NOMO-1 treated with DMSO at 0.1 percent for 48 hours (cell line): ENCODE measurements at regions not wholly inside any gene's neighbourhood (a gene's known extent, or its start where the extent isn't known, plus 50 kb on each side); places are given as distances from the start of the nearest gene placed in this dataset.
A peak's percentile ranks its signal among the peaks of the same experiment; 100 is the strongest.

Source experiments
- DNase-seq: peaks from one replicate; lab custom pipeline; 2025; ENCODE audit not compliant: unreplicated experiment; lab: John Stamatoyannopoulos, UW

DNA sequence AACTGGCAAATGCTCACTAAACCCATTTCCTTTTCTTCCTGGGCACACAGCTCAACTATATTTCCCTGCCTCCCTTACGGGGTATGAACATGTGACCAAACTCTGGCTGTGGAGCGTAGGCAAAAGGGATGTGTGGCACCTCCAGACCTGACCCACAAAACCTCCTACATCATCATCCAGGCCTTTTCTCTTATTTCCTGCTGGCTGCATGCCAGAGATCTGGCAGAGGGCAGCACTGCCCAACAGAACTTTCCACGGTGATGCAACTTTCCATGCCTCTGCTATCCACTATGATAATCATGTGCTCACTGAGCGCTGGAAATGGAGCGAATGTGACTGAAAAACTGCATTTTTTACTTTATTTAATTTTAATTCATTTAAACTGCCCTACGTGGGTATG lies 99.6 kb upstream of the CACNA1E start:
- no peak for DNase-seq

DNA sequence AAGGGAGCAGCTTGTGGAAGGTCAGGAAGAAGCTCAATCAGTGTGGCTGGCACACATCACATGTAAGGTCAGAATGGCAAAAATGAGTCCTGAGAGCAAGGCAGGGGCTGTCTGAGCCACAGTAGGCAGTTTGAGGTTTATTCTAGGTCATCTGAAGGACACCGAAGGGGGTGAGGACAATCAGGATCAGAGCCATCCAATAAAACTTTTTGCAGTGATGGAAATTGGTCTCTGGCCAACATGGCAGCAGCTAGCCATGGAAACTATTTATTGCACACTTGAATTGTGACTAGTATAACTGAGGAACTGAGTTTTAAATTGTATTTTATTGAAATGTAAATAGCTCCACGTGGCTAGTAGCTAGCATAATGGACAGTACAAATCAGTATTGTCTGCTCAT lies 97.0 kb upstream of the CACNA1E start:
- DNase-seq: no peak

DNA sequence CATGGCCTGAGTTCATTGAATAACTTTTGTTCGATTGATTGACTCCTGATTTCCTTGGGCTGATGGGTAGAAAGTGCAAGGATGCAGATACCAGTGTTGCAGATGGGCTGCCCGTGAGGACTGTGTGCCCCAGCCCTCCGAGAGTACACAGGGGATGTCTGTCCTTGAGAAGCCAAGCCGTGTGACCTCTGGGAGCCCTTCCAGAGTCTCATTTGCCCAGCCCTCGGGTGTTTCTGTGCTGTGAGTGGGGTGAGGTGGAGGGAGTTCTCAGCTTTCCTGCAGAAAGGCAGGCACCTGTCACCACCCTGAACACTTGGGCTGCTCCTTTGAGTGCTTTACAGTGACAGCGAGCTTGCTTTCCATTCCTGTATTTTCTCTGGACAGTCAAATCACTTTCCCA lies 96.4 kb upstream of the CACNA1E start:
- no peak for DNase-seq

DNA sequence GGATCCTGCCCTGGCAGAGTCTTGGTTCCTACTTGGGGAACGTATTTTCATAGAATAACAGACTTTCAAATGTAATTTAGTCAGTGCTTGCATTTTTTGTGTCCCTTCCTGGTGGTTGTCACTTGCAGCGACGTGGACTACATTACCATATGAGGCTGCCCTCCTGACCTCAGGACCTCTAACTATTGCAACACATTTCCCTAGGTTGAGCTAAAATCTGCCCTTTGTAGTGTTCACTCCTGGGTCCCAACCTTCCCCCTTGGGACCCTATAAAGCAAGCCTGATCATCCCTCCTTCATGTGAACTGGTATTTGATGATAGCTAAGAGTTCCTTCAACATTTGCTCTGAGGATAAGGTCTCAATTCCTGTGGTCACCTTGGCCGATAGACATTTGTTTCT lies 95.6 kb upstream of the CACNA1E start:
- DNase-seq: no peak

DNA sequence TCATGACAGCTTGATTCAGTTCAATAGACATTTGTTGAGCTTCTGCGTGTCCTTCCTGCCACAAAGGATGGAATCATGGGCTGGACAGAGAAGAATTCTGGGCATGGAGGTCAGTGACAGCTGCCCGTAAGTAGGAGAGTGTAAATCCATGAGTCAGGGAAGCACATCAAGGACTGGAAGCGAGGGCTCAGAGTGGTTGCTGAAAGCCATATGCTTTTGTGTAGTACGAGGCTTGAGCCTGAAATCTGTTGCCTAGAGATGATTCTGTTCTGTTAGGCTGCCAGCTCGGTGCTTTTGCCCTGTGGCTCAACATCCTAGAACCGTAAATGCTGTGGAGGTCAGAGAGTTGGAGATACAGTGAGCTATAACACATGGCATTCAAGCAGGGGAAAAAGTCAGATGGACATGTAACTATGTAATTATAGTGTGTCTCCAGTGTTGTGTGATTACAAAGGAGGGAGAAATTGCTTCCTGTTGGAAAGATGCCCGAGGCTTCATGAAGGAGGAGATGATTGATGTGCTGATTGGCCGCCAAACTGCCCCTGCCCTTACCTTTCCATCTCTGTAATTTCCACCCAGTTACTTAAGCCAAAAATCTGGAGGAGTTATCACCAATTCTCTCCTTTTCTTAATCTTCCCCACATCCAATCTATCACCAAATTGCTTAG lies 92.8 kb upstream of the CACNA1E start:
- no peak for DNase-seq

DNA sequence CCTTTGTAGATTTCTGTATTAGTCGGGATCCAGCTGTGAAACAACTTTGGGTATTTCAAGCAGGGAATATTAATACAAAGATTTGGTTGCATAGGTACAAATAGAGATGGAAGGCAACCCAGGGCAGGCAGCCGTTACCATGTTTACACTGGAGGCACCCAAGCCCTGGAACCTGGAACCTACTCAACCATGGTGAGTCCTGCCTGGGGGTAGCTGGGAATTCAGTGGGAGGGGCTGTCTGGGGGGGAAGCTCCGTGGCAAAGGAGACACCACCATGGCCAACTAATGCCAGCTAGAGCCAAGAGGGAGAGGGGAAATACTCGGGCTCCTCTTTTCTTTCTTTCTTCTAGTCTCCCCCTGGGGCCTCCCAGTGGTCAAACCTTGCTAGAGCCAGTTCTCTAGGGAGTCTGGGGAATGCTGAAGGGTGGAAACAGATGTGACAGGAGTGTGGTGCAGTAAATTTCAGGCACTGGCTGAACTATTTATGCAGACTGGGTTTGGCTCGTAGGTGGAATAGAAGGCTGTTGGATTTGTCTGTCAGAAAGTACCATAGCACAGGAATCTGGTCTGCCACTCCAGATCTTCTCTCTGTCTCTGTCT lies 91.9 kb upstream of the CACNA1E start:
- no peak for DNase-seq

DNA sequence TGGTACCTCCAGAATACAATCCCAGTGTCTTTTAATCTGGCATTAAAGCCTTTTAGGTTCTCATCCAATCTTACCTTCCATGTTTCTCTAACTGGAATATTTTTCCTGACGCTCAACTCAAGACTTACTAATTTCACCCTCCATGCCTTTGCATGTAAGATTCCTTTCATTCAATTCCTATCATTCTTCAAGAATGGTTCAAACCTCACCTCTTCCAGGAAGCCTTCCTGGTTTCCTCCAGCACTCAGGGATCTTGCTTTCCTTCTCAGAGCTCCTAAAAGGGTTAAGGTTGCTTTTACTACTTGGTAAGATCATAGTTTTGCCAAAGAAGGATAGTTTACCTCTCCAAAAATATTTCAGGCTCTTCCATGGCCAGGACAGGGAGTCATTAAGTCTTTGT lies 91.2 kb upstream of the CACNA1E start:
- DNase-seq: no peak

DNA sequence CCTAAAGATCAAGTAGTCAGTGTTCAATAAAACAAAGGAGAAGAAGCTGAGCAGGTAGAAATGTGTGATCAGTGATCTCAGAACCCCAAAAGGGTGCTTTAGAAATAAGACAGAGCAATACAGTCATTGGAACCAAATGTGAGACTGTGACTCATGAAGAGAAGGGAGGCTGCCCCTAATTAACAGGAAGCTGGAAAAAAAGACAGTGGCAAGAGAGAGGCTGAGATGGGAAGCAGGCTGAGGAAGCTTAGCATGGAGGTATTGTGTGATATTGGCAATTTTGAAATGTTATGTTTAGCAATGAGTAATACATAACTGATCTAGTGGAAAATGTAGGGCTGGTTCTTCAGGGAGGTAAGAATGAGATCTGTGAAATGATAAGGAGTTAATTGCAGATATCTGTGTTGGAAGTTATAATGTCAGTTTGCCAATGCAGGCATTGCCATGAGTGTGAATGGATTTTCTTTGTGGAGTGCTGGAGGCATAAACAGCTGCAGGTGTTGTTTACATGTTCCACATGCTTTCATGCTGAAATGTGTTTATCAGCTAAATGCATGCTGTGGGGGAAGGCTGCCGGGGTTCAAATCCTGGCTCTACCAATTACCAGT lies 90.6 kb upstream of the CACNA1E start:
- peak; percentile 27 for DNase-seq

DNA sequence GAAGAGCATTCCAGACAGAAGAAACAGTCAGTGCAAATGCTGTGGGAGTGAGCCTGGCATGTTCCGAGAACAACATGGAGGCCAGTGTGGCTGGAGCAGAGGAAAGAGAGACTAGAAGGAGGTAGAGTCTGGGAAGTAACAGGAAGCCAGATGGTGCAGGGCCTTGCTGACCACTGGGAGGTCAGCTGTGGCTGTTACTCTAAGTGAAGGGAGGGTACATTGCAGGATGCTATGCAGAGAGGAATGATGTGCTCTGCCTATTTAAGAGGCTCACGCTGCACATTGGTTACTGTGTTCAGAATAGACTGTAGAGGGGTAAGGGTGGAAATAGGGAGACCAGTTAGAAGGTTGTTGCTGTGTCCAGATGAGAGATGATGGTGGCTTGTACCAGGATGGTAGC lies 88.6 kb upstream of the CACNA1E start:
- DNase-seq: no peak

DNA sequence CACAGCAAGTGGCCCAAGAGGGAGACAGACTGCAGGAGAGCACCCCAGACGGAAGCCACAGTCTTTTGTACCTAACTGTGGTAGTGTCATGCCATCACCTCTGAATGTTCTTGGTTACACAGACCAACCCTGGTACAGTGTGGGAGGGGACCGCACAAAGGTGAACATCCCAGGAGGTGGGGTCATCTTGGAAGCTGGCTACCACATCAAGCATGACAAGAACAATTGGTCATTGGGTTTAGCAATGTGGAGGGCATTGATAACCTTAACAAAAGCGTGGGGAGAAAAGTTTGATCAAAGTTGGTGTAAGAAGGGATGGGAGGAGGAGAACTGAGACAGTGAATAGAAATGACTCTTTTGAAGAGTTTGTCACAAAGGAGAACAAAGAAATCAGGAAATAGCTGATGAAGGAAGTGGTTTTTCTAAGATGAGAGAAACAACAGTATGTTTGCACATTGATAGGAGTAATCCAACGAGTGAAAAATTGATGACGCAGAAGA lies 87.1 kb upstream of the CACNA1E start:
- DNase-seq: peak; percentile 52

DNA sequence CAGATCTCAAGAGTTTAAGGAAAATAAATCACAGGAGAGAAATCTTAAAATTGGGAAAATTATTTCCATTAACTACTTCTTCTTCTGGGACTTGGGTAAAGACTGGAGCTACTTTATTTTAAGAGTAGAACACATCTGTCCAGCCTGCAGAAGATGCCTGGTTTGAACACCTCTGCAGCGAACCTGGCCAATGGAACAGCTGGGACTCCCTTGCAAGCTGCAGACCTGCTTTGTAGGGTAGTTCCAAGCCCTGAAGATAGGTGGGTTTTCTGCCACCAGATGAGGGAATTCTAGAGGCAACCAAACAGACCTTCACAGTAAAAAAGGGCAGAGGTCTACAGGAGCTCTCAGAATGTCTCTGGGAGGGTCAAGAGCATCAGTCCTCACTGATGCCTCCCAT lies 86.5 kb upstream of the CACNA1E start:
- no peak for DNase-seq

DNA sequence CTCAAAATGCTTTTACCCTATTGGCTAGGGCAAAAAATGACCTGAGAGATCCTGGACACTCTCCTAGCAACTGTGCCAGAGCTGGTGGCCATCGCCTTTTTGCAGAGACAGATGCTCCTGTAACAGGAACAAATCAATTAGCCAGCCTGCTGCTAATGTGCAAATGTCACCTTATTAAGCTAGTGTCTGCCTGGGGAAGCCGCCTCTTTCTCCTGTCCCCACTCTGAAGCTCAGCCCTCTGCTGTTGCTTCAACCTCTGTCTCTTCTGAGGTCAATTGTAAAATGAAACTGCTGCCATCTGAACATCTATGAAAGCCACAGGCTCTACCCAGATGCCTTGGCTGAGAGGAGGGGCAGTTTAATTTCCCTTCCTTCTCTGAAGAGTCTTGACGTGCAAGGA lies 85.5 kb upstream of the CACNA1E start:
- DNase-seq: peak; percentile 79

DNA sequence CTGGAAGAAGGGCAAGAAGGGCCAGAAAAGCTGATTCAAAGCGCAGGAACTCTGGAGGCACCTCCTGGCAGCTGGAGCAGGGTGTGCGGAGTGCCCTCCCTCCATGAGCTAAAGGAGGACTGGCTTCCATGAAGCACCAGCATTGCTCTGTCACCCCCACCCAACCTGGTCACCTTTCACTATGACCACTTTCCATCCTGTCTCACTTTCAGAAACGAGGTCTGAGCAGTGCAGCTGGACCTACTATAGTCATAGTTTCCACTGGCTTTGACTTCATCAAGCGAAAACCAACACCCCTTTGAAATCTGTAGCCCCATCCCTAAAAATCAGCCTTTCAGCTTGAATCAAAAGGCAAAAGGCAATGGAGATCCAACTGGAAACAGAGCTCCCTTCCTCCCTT lies 84.8 kb upstream of the CACNA1E start:
- no peak for DNase-seq

DNA sequence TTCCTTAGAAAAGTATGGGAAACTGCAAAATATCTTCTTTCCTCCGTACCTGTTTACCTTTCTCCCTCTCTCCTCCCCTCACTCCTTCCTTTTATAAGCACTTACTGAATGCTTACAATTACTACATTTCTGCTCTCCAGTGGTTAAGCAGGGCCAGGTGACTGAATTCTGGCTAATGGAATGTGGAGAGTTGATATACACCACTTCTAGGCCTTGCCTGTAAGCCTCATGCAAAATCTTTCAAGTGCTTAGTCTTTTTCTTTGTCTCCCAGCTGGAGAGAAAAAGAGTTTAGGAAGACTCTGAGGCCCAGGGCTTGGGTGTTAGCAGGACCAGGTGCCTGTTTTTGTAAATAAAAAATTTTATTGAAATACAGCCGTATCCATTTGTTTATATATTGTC lies 77.7 kb upstream of the CACNA1E start:
- no peak for DNase-seq

DNA sequence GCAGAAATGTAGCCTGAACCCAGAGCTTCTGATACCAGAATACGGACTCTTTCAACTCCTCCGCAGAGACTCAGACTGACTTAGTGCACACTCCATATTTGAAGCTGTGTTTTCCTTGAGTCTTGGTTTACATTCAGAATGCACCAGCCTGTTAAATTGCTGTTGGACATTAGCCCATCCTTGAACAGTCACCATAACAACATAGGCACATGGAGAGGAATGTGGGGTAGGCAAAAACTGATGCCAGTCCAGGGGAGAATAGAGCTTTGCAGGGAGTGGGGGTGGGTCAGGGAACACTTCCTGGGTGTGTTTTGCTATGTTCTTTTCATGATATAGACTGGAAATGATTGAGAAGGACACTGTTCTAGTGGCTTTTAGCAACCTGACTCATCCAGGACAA lies 76.3 kb upstream of the CACNA1E start:
- DNase-seq: no peak

DNA sequence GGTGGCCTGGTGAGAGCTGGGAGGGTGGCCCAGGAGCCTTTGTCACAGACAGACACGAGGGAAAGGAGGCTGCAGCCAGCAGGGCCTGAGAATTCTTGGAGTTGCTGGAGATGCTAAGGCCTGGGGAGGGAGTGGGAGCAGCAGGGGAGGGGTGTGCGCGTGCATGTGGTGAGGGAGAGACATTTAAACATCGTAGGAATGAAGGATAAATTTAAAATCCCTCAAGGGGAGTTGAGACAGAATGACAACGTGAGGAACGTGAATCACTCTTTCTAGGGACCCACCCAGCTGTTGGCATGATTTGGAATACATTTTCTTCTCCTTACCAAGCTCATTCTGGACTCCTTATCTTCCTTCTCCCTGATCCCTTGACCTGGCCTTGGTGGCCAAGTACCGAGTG lies 73.3 kb upstream of the CACNA1E start:
- DNase-seq: no peak

DNA sequence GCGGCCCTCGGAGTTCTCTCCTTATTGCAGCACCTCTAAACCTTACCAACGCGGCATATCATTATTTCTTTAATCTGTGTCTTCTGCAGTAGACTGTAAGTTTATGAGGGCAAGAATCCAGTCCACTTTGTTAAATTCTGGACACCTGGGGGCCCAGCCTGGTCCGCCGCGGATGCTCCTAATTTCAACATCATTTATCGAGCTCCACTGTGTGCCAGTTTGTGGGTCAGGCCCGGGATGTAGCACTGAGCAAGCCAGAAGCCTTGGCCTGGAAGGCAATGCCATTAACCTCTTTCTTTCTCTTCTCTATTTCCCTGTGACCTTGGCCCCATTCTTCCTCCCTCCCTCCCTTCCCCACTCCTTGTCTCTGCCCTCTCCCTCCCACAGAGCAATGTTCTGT lies 70.6 kb upstream of the CACNA1E start:
- no peak for DNase-seq

DNA sequence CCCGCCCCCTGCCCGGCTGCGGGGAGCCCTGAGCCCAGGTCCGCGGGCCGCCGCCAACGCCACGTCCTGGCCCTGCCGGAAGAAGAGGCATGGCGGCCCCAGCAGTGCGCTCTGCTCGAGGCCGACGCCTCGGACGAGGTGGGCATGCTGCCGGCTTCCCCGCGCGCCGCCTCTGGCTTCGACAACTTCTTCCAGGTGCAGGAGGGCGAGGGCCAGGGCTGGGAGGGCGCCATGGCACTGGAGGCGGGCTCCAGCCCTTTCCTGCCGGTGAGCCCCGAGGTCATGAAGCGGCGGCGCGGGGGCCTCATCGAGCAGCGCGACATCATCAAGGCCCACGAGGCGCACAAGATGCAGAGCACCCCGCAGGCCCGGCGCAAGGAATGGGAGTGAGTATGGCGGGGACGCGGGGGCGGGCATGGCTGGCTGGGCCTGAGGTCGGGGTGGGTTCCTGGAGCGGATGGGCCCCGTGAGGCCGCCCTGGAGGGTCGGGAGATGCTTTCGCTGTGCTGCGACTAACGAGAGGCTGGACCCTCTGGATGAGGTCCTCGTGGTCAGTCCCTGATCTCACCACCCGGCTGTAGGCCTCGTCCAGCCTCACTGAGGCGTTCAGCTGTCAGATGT lies 70.0 kb upstream of the CACNA1E start:
- no peak for DNase-seq

DNA sequence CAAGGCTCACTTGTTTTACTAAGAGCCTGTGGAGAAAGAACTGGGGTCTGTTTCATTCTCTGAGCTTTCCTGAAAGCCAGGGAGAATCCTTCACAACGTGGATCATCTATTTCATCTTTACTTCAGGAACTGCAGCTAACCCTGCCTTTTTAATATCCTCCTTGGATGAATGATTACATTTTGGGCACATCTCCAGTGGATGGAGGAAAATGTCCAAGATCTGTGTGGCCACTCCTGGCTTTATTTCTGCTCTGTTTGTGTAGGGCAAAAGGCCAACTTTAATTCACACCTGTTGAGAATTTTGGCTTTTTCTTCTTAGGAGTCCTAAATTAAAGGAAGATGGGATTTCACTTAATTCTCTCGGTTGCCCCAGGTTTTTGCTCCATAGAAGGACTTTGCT lies 69.5 kb upstream of the CACNA1E start:
- no peak for DNase-seq

DNA sequence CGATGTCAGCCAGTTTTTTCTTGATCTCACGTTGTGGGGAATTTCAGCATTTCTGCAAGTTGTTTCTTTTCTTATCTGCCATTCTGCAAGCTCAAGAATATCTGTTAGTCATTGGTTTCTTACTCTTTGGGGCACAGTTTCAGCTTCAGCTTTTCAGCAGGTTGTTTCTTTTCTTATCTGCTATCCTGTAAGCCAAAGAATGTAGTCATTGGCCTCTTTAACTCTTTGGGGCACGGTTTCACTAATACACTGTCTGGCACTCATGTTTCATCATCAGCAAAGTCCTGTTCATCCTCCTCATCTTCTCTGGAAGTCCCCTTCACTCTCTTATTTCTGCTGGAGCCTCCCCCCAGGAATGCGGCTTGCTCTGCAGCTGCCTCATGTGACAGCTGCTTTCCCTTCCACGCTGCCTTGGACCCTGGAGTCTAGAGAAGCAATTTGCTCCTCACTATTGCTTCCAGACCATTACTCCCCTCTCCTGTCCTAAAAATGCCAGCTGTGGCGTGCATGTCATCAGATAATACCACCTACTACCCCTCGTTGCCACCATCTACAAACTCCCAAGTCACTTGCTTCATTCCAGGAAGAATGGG lies 67.0 kb upstream of the CACNA1E start:
- DNase-seq: no peak

DNA sequence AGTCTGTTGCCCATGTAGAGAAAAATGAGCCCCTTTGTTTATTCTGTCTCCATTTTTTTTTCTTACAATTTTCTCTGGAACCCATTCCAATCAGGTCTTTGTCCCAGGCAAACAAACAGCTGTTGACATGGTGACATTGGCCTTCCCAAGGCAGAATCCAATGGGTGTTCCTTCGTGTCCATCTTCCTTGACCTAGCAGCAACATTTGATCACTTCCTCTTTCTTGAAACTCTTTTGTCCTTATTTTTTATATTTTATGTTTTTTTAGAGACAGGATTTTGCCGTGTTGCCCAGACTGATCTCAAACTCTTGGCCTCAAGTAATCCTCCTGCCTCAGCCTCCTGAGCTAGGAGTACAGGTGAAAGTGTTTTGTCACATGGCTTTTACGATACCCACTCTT lies 65.4 kb upstream of the CACNA1E start:
- DNase-seq: no peak
